SU-DHL-6 (cell line): ENCODE measurements at regions not wholly inside any gene's neighbourhood (a gene's known extent, or its start where the extent isn't known, plus 50 kb on each side); places are given as distances from the start of the nearest gene placed in this dataset.

ENCODE experiments used
- H2AFZ ChIP-seq: fragments of 200-600 bp; sonication (generic); 2 replicates; pipeline ENCODE4 v1.6.1; 2014; ENCODE audit warnings: low read depth, mild to moderate bottlenecking, moderate library complexity, mixed read lengths, antibody characterized with exemption, low read length; ENCODE audit not compliant: severe bottlenecking
- H3F3A ChIP-seq: fragments of 200-600 bp; shearing (Covaris generic); 2 replicates; pipeline ENCODE4 v1.6.0; 2016; ENCODE audit warnings: antibody characterized with exemption, mild to moderate bottlenecking; ENCODE audit not compliant: insufficient read depth
- H3K27ac ChIP-seq: fragments of 200-600 bp; sonication (generic); 2 replicates; pipeline ENCODE4 v1.5.1; 2016; ENCODE audit warnings: low read depth, mild to moderate bottlenecking, low read length, moderate library complexity, mixed read lengths
- H3K27me3 ChIP-seq: fragments of 200-600 bp; sonication (generic), shearing (Covaris generic); 2 replicates; pipeline ENCODE4 v1.6.0; 2014; ENCODE audit warnings: mild to moderate bottlenecking, low read length
- H3K36me3 ChIP-seq: fragments of 200-600 bp; sonication (generic); 2 replicates; pipeline ENCODE4 v1.6.1; 2014; ENCODE audit warnings: mild to moderate bottlenecking, low read length, mixed read lengths
- H3K4me2 ChIP-seq: fragments of 300-600, 200-600 bp; shearing (Covaris generic), sonication (generic); 2 replicates; pipeline ENCODE4 v1.6.0; 2014; ENCODE audit warnings: low read length, low read depth, mild to moderate bottlenecking; ENCODE audit not compliant: poor library complexity, severe bottlenecking
- H3K4me3 ChIP-seq: fragments of 200-600 bp; sonication (generic); 2 replicates; pipeline ENCODE4 v1.5.1; 2014; ENCODE audit warnings: antibody characterized with exemption, low read length, mild to moderate bottlenecking, mixed read lengths; ENCODE audit not compliant: insufficient read depth, poor library complexity, severe bottlenecking
- H3K79me2 ChIP-seq: fragments of 200-600 bp; sonication (generic); 2 replicates; pipeline ENCODE4 v1.6.1; 2014; ENCODE audit warnings: mild to moderate bottlenecking, low read length, moderate library complexity; ENCODE audit not compliant: insufficient read depth
- H3K9ac ChIP-seq: fragments of 200-600 bp; sonication (generic); 2 replicates; pipeline ENCODE4 v1.7.0; 2014; ENCODE audit warnings: mild to moderate bottlenecking, low read length
- H3K9me2 ChIP-seq: fragments of 200-600 bp; sonication (generic); replicated peaks from 2 replicates; pipeline ENCODE4 v1.6.1; 2014; ENCODE audit warnings: low read length; ENCODE audit not compliant: insufficient read depth
- H3K9me3 ChIP-seq: fragments of 200-600 bp; sonication (generic); 2 replicates; pipeline ENCODE4 v1.6.1; 2014; ENCODE audit warnings: low read length, mixed read lengths; ENCODE audit not compliant: insufficient read depth
- H4K20me1 ChIP-seq: fragments of 200-600 bp; sonication (generic); 2 replicates; pipeline ENCODE4 v1.6.1; 2014; ENCODE audit warnings: low read depth, mild to moderate bottlenecking, antibody characterized with exemption, low read length, moderate library complexity, mixed read lengths
- CTCF ChIP-seq: fragments of 200-600 bp; sonication (generic); IDR thresholded peaks from one replicate; pipeline ENCODE4 v1.5.1; 2017; ENCODE audit warnings: antibody characterized with exemption, mild to moderate bottlenecking, low read length, moderate library complexity; ENCODE audit not compliant: insufficient read depth, poor library complexity, severe bottlenecking
- EZH2phosphoT487 ChIP-seq: fragments of 200-600 bp; sonication (generic), shearing (Covaris generic); conservative IDR thresholded peaks from 2 replicates; pipeline ENCODE4 v1.6.1; 2018; ENCODE audit warnings: mild to moderate bottlenecking, antibody characterized with exemption, low read length, moderate library complexity, mixed read lengths

GRCh38 chr9:96061293-96061987, 185.9 kb downstream of the ERCC6L2 start:
- Histone ChIP-seq H3K9ac (no peak overlapping the region), H2AFZ (no peak overlapping the region), H3K9me3 (no peaks in the 10 kb centered on the region), H3K36me3 (no peaks in the 10 kb centered on the region), H3K27ac (no peak overlapping the region), H4K20me1 (no peaks in the 10 kb centered on the region), H3K79me2 (no peaks in the 10 kb centered on the region), H3K9me2 (no peaks in the 10 kb centered on the region), H3K4me2 (no peak overlapping the region), H3K4me3 (no peak overlapping the region), H3K27me3 (no peaks in the 10 kb centered on the region), H3F3A (no peaks in the 10 kb centered on the region)
- TF ChIP-seq EZH2phosphoT487 (no peak), CTCF (no peak)

DNA sequence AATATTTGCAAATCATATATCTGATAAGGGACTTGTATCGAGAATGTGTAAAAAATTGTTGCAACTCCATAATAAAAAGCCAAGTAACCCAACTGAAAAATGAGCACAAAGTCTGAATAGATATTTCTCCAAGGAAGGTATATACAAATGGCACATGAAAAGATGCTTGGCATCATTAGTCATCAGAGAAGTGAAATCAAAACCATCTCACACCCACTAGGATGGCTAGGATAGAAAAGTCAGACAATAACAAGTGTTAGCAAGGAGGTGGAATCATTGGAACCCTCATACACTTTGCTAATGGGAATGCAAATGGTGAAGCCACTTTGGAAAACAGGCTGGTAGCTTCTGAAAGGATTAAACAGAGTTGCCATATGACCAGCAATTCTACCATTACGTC, 182.7 kb downstream of the ERCC6L2 start:
- Histone ChIP-seq H3K79me2 (no peaks in the 10 kb centered on the region), H3K9me2 (no peaks in the 10 kb centered on the region), H3K36me3 (no peaks in the 10 kb centered on the region), H3K4me2 (no peak overlapping the region), H2AFZ (no peak overlapping the region), H3K27ac (no peak overlapping the region), H3K9me3 (no peaks in the 10 kb centered on the region), H3K27me3 (no peaks in the 10 kb centered on the region), H4K20me1 (no peaks in the 10 kb centered on the region), H3K9ac (no peak overlapping the region), H3F3A (no peaks in the 10 kb centered on the region), H3K4me3 (no peak overlapping the region)
- TF ChIP-seq CTCF (no peak), EZH2phosphoT487 (no peak)

GRCh38 chr9:96057155-96057554, 181.7 kb downstream of the ERCC6L2 start:
- no peak overlapping the region for H3K4me2 ChIP-seq
- no peaks in the 10 kb centered on the region for H3K9me2 ChIP-seq
- no peaks in the 10 kb centered on the region for H3K9me3 ChIP-seq
- H3K36me3 ChIP-seq: no peaks in the 10 kb centered on the region
- H2AFZ ChIP-seq: no peak overlapping the region
- H4K20me1 ChIP-seq: no peaks in the 10 kb centered on the region
- H3K9ac ChIP-seq: no peak overlapping the region
- no peak overlapping the region for H3K4me3 ChIP-seq
- H3K27ac ChIP-seq: no peak overlapping the region
- no peaks in the 10 kb centered on the region for H3K79me2 ChIP-seq
- H3F3A ChIP-seq: no peaks in the 10 kb centered on the region
- H3K27me3 ChIP-seq: no peaks in the 10 kb centered on the region
- TF ChIP-seq CTCF (no peak), EZH2phosphoT487 (no peak)
